ENCODE measurements at regions not wholly inside any gene's neighbourhood (a gene's known extent, or its start where the extent isn't known, plus 50 kb on each side); places are given as distances from the start of the nearest gene placed in this dataset.

DNA sequence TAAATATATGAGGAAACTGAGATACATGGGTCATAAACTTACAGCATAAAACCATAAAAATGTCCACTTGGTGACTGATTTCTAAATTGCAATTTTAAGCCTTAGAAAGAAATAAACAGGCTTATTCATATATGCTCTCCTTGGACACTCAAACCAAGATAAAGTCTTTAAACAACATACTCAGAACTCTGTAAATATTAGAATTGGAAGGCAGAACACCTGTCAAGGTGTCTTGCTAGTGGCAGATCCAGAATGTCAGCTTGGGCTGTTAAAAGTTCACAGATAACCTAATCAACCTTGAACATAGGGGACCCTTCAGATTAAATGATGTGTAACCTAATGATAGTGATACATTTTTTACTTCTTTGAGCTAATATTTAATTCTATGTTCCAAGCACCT lies 208.1 kb upstream of the ARSJ start:
- no peak for TF ChIP-seq CTCF (IDR thresholded peaks at IDR 0.05)
- H3K27ac ChIP-seq (ENCODE audit: low read length), result no peak overlapping the region
- H3K4me1 ChIP-seq (ENCODE audit: control insufficient read depth, insufficient read depth, low read length), result no peaks in the 10 kb centered on the region
- H3K4me3 ChIP-seq (ENCODE audit: low read length), result no peak overlapping the region
- Mint-ChIP-seq H3K4me3 (no peak overlapping the region), H3K9me3 (peaks cover 0 to 2% of the 10 kb centered on the region in 2 donors), H3K36me3 (peaks cover 2% of the 10 kb centered on the region), H3K27me3 (ENCODE audit: low read depth in 2 of 2) (no peaks in the 10 kb centered on the region), H3K4me1 (no peaks in the 10 kb centered on the region), H3K27ac (no peak overlapping the region)
- ATAC-seq (no peak), DNase-seq (no peak)
- intact Hi-C loops (cut with micrococcal nuclease), result loop anchor here (10.0 kb wide), 1 partner anchor 793 kb away; no protein-coding TSS in a partner anchor
- H3K9me3 ChIP-seq (ENCODE audit: control insufficient read depth, insufficient read depth, low read length), result no peaks in the 10 kb centered on the region
- H3K36me3 ChIP-seq (ENCODE audit: control insufficient read depth, insufficient read depth, low read length), result no peaks in the 10 kb centered on the region
- peaks cover 3% of the 10 kb centered on the region for H3K27me3 ChIP-seq (ENCODE audit: control insufficient read depth, insufficient read depth, low read length)

- Mint-ChIP-seq H3K27me3 (ENCODE audit: low read depth in 2 of 2) (peaks cover 0 to 3% of the 10 kb centered on the region in 2 donors), H3K4me1 (no peaks in the 10 kb centered on the region), H3K9me3 (peaks cover 0 to 3% of the 10 kb centered on the region in 2 donors), H3K4me3 (no peak overlapping the region), H3K36me3 (no peaks in the 10 kb centered on the region), H3K27ac (no peak overlapping the region)
- intact Hi-C loops (cut with micrococcal nuclease), result no loop called here
- no peak for TF ChIP-seq CTCF (IDR thresholded peaks at IDR 0.05)
- Histone ChIP-seq H3K27me3 (ENCODE audit: control insufficient read depth, insufficient read depth, low read length) (peaks cover 3% of the 10 kb centered on the region), H3K4me1 (ENCODE audit: control insufficient read depth, insufficient read depth, low read length) (no peaks in the 10 kb centered on the region), H3K27ac (ENCODE audit: low read length) (no peak overlapping the region), H3K36me3 (ENCODE audit: control insufficient read depth, insufficient read depth, low read length) (no peaks in the 10 kb centered on the region), H3K4me3 (ENCODE audit: low read length) (no peak overlapping the region), H3K9me3 (ENCODE audit: control insufficient read depth, insufficient read depth, low read length) (no peaks in the 10 kb centered on the region)
- no CpG with 5 or more reads among the region's 1 CpG for WGBS (ENCODE audit: insufficient coverage)
- no peak for DNase-seq
- ATAC-seq, result no peak
Observed at GRCh38 chr4:114191496-114191895, 212.0 kb upstream of the ARSJ start.

DNA sequence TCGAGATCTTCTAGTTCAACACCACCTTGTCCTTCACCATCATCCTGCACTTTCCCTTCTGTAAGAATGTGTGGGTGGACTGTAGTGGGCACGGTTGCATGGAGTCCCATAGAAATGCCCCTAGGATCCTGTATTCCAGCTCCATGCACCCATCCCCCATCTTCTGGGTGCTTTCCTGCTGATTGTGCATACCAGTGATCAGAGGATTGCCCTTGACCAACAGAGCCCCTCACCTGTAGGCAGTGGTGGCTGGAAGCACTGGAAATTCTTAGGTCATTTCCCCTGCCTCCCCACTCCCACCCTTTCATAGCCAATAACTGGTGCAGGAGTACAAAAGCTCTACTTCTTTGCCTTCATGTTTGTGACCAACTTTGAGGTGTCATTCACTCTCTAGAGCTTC lies 213.4 kb upstream of the ARSJ start:
- ATAC-seq (no peak), DNase-seq (no peak)
- Mint-ChIP-seq H3K27ac (no peak overlapping the region), H3K36me3 (no peaks in the 10 kb centered on the region), H3K9me3 (peaks cover 0 to 3% of the 10 kb centered on the region in 2 donors), H3K4me3 (no peak overlapping the region), H3K27me3 (ENCODE audit: low read depth in 2 of 2) (peaks cover 0 to 3% of the 10 kb centered on the region in 2 donors), H3K4me1 (no peaks in the 10 kb centered on the region)
- H3K27ac ChIP-seq (ENCODE audit: low read length), result no peak overlapping the region
- TF ChIP-seq CTCF (IDR thresholded peaks at IDR 0.05), result no peak
- no peaks in the 10 kb centered on the region for H3K4me1 ChIP-seq (ENCODE audit: control insufficient read depth, insufficient read depth, low read length)
- peaks cover 3% of the 10 kb centered on the region for H3K27me3 ChIP-seq (ENCODE audit: control insufficient read depth, insufficient read depth, low read length)
- WGBS (ENCODE audit: insufficient coverage), result 80% methylated on average over 1 of the region's 2 CpGs
- H3K9me3 ChIP-seq (ENCODE audit: control insufficient read depth, insufficient read depth, low read length), result no peaks in the 10 kb centered on the region
- H3K4me3 ChIP-seq (ENCODE audit: low read length), result no peak overlapping the region
- intact Hi-C loops (cut with micrococcal nuclease), result no loop called here
- no peaks in the 10 kb centered on the region for H3K36me3 ChIP-seq (ENCODE audit: control insufficient read depth, insufficient read depth, low read length)

- no peak for DNase-seq
- Mint-ChIP-seq H3K9me3 (peaks cover 0 to 3% of the 10 kb centered on the region in 2 donors), H3K27me3 (ENCODE audit: low read depth in 2 of 2) (peaks cover 0 to 3% of the 10 kb centered on the region in 2 donors), H3K27ac (no peak overlapping the region), H3K4me1 (no peaks in the 10 kb centered on the region), H3K36me3 (no peaks in the 10 kb centered on the region), H3K4me3 (no peak overlapping the region)
- no peak for TF ChIP-seq CTCF (IDR thresholded peaks at IDR 0.05)
- Histone ChIP-seq H3K27ac (ENCODE audit: low read length) (no peak overlapping the region), H3K36me3 (ENCODE audit: control insufficient read depth, insufficient read depth, low read length) (no peaks in the 10 kb centered on the region), H3K9me3 (ENCODE audit: control insufficient read depth, insufficient read depth, low read length) (no peaks in the 10 kb centered on the region), H3K4me1 (ENCODE audit: control insufficient read depth, insufficient read depth, low read length) (no peaks in the 10 kb centered on the region), H3K4me3 (ENCODE audit: low read length) (no peak overlapping the region), H3K27me3 (ENCODE audit: control insufficient read depth, insufficient read depth, low read length) (peaks cover 3% of the 10 kb centered on the region)
- WGBS (ENCODE audit: insufficient coverage), result 87% methylated on average over 5 of the region's 5 CpGs
- intact Hi-C loops (cut with micrococcal nuclease), result no loop called here
- ATAC-seq, result no peak
Observed at GRCh38 chr4:114193624-114194399, 214.4 kb upstream of the ARSJ start.
